ENCODE measurements at regions not wholly inside any gene's neighbourhood (a gene's known extent, or its start where the extent isn't known, plus 50 kb on each side); places are given as distances from the start of the nearest gene placed in this dataset.

- no peaks in the 10 kb centered on the region; the same call in 1 of the 2 replicates for H3K9me2 ChIP-seq
- TF ChIP-seq TAF1 (IDR thresholded peaks at IDR 0.05; ENCODE audit: borderline replicate concordance, low read depth, low read length) (no peak), RAD21 (IDR thresholded peaks at IDR 0.05; ENCODE audit: low read length) (no peak), SMC3 (IDR thresholded peaks at IDR 0.05; ENCODE audit: low read depth, low read length) (no peak), USF1 (IDR thresholded peaks at IDR 0.05; ENCODE audit: borderline replicate concordance, low read depth) (no peak)
- 15% methylated on average over 2 of the region's 2 CpGs for WGBS (ENCODE audit: low lambda C conversion rate)
- ChIA-PET POLR2A (no interaction called here), CTCF (no interaction called here)
- no peak overlapping the region for H3K4me2 ChIP-seq
- H3F3A ChIP-seq (replicated peaks; ENCODE audit: insufficient read depth), result no peaks in the 10 kb centered on the region
- H2AFZ ChIP-seq (ENCODE audit: low read depth), result no peak overlapping the region
- no peaks in the 10 kb centered on the region for H3K79me2 ChIP-seq (ENCODE audit: insufficient read depth)
- no peaks in the 10 kb centered on the region for H3K36me3 ChIP-seq (replicated peaks in 1 of 2; ENCODE audit: control insufficient read depth in 1 of 2, insufficient read depth in 2 of 2, low read length in 1 of 2)
- no peaks in the 10 kb centered on the region for H4K20me1 ChIP-seq (ENCODE audit: insufficient read depth)
- H3K27ac ChIP-seq (ENCODE audit: low read depth in 2 of 2, low read length in 1 of 2), result no peak overlapping the region
- H3K27me3 ChIP-seq (ENCODE audit: insufficient read depth), result no peaks in the 10 kb centered on the region
- no peak overlapping the region for H3K9ac ChIP-seq
- no peaks in the 10 kb centered on the region for H3K4me1 ChIP-seq (ENCODE audit: control insufficient read depth in 1 of 2, insufficient read depth in 2 of 2, low read depth in 1 of 2, low read length in 1 of 2)
- no peak overlapping the region for H3K4me3 ChIP-seq (ENCODE audit: low read depth in 2 of 2, low read length in 1 of 2)
- no peak for DNase-seq
- H3K9me3 ChIP-seq, result peaks cover 8% of the 10 kb centered on the region; the same call in 1 of the 2 replicates
Observed at GRCh38 chr16:60821661-60822060, 1214.6 kb downstream of the CDH8 start.

GRCh38 chr16:60820361-60820760, 1215.9 kb downstream of the CDH8 start:
- Histone ChIP-seq H2AFZ (ENCODE audit: low read depth) (no peak overlapping the region), H3K27me3 (ENCODE audit: insufficient read depth) (no peaks in the 10 kb centered on the region), H3K36me3 (replicated peaks in 1 of 2; ENCODE audit: control insufficient read depth in 1 of 2, insufficient read depth in 2 of 2, low read length in 1 of 2) (no peaks in the 10 kb centered on the region), H3K4me3 (ENCODE audit: low read depth in 2 of 2, low read length in 1 of 2) (no peak overlapping the region), H3K4me2 (no peak overlapping the region), H3F3A (replicated peaks; ENCODE audit: insufficient read depth) (no peaks in the 10 kb centered on the region), H3K9me2 (no peaks in the 10 kb centered on the region; the same call in 1 of the 2 replicates), H3K9me3 (peaks cover 8% of the 10 kb centered on the region; the same call in 1 of the 2 replicates), H4K20me1 (ENCODE audit: insufficient read depth) (no peaks in the 10 kb centered on the region), H3K79me2 (ENCODE audit: insufficient read depth) (no peaks in the 10 kb centered on the region), H3K27ac (ENCODE audit: low read depth in 2 of 2, low read length in 1 of 2) (no peak overlapping the region), H3K9ac (no peak overlapping the region), H3K4me1 (ENCODE audit: control insufficient read depth in 1 of 2, insufficient read depth in 2 of 2, low read depth in 1 of 2, low read length in 1 of 2) (no peaks in the 10 kb centered on the region)
- POLR2A ChIA-PET, result no interaction called here
- 47% methylated on average over 2 of the region's 2 CpGs for WGBS (ENCODE audit: low lambda C conversion rate)
- CTCF ChIA-PET, result no interaction called here
- DNase-seq, result no peak
- no peak for TF ChIP-seq NRF1 (IDR thresholded peaks at IDR 0.05; ENCODE audit: low read depth, low read length)
- no peak for TF ChIP-seq NFIC (IDR thresholded peaks at IDR 0.05; ENCODE audit: borderline replicate concordance)

- H3K4me2 ChIP-seq, result no peak overlapping the region
- no peak overlapping the region for H2AFZ ChIP-seq (ENCODE audit: low read depth)
- no peak overlapping the region for H3K9ac ChIP-seq
- no peaks in the 10 kb centered on the region for H3K27me3 ChIP-seq (ENCODE audit: insufficient read depth)
- H3K79me2 ChIP-seq (ENCODE audit: insufficient read depth), result no peaks in the 10 kb centered on the region
- no peaks in the 10 kb centered on the region for H4K20me1 ChIP-seq (ENCODE audit: insufficient read depth)
- H3K4me1 ChIP-seq (ENCODE audit: control insufficient read depth in 1 of 2, insufficient read depth in 2 of 2, low read depth in 1 of 2, low read length in 1 of 2), result no peaks in the 10 kb centered on the region
- CTCF ChIA-PET, result no interaction called here
- peaks cover 2% of the 10 kb centered on the region; the same call in 1 of the 2 replicates for H3K9me2 ChIP-seq
- no peaks in the 10 kb centered on the region for H3F3A ChIP-seq (replicated peaks; ENCODE audit: insufficient read depth)
- H3K9me3 ChIP-seq, result peaks cover 8% of the 10 kb centered on the region; the same call in 1 of the 2 replicates
- no peaks in the 10 kb centered on the region for H3K36me3 ChIP-seq (replicated peaks in 1 of 2; ENCODE audit: control insufficient read depth in 1 of 2, insufficient read depth in 2 of 2, low read length in 1 of 2)
- H3K27ac ChIP-seq (ENCODE audit: low read depth in 2 of 2, low read length in 1 of 2), result no peak overlapping the region
- no peak overlapping the region for H3K4me3 ChIP-seq (ENCODE audit: low read depth in 2 of 2, low read length in 1 of 2)
- POLR2A ChIA-PET, result no interaction called here
- TF ChIP-seq USF1 (IDR thresholded peaks at IDR 0.05; ENCODE audit: borderline replicate concordance, low read depth) (no peak), FOXJ3 (CRISPR knock-in tag; IDR thresholded peaks at IDR 0.05) (no peak), MAX (IDR thresholded peaks at IDR 0.05; ENCODE audit: low read depth) (no peak), TEAD4 (IDR thresholded peaks at IDR 0.05; ENCODE audit: borderline replicate concordance, insufficient read depth) (no peak), PBX3 (IDR thresholded peaks at IDR 0.05) (no peak), CHD2 (IDR thresholded peaks at IDR 0.05; ENCODE audit: low read length, partially characterized antibody) (no peak), NRF1 (IDR thresholded peaks at IDR 0.05; ENCODE audit: low read depth, low read length) (no peak), YY1 (IDR thresholded peaks at IDR 0.05; ENCODE audit: low read depth) (no peak), TCF12 (IDR thresholded peaks at IDR 0.05) (no peak), GATA2 (CRISPR knock-in tag; IDR thresholded peaks at IDR 0.05) (no peak), GABPA (IDR thresholded peaks at IDR 0.05; ENCODE audit: low read depth) (no peak), USF2 (IDR thresholded peaks at IDR 0.05; ENCODE audit: borderline replicate concordance, low read depth, low read length) (no peak), TAF1 (IDR thresholded peaks at IDR 0.05; ENCODE audit: borderline replicate concordance, low read depth, low read length) (no peak), RFX5 (IDR thresholded peaks at IDR 0.05; ENCODE audit: low read length) (no peak), RCOR1 (IDR thresholded peaks at IDR 0.05; ENCODE audit: low read length) (no peak), FOSL2 (IDR thresholded peaks at IDR 0.05; ENCODE audit: borderline replicate concordance, low read depth) (no peak)
- whole genome bisulfite sequencing (ENCODE audit: low lambda C conversion rate), result 3% methylated on average over 1 of the region's 1 CpG
- no peak for DNase-seq
Observed at GRCh38 chr16:60818465-60818864, 1217.8 kb downstream of the CDH8 start.

Measured in SK-N-SH (cell line).